H9 (cell line): ENCODE measurements at regions not wholly inside any gene's neighbourhood (a gene's known extent, or its start where the extent isn't known, plus 50 kb on each side); places are given as distances from the start of the nearest gene placed in this dataset.

Source experiments
- DNase-seq: peaks from one replicate; pipeline ENCODE4 v3.0.0-alpha.2; 2017
- H2AFZ ChIP-seq: one replicate; pipeline ENCODE4 v1.6.1; 2013; ENCODE audit warnings: mild to moderate bottlenecking, low read length, control low read depth, moderate library complexity
- H2AK5ac ChIP-seq: 2 replicates; pipeline ENCODE4 v1.6.1; 2013; ENCODE audit warnings: low read length, control low read depth, mixed read lengths; ENCODE audit not compliant: insufficient read length
- H2BK120ac ChIP-seq: one replicate; pipeline ENCODE4 v1.6.1; 2013; ENCODE audit warnings: low read depth, mild to moderate bottlenecking, low read length, control low read depth, inconsistent platforms; ENCODE audit not compliant: poor library complexity, severe bottlenecking
- H2BK12ac ChIP-seq: 2 replicates; pipeline ENCODE4 v1.6.1; 2013; ENCODE audit warnings: low read length, control low read depth, mixed read lengths, low read depth; ENCODE audit not compliant: insufficient read length
- H2BK15ac ChIP-seq: 2 replicates; pipeline ENCODE4 v1.6.1; 2013; ENCODE audit warnings: low read depth, low read length, control low read depth
- H2BK20ac ChIP-seq: one replicate; pipeline ENCODE4 v1.6.1; 2013; ENCODE audit warnings: low read depth, mild to moderate bottlenecking, low read length, control low read depth, inconsistent platforms; ENCODE audit not compliant: poor library complexity, severe bottlenecking
- H2BK5ac ChIP-seq: 2 replicates; pipeline ENCODE4 v1.6.1; 2013; ENCODE audit warnings: low read length, control low read depth, mixed read lengths; ENCODE audit not compliant: insufficient read length
- H3K14ac ChIP-seq: 2 replicates; pipeline ENCODE4 v1.6.1; 2013; ENCODE audit warnings: low read length, control low read depth; ENCODE audit not compliant: insufficient read depth
- H3K18ac ChIP-seq: 2 replicates; pipeline ENCODE4 v1.6.1; 2013; ENCODE audit warnings: low read depth, mild to moderate bottlenecking, mixed read lengths, low read length, control low read depth; ENCODE audit not compliant: insufficient read length
- H3K23ac ChIP-seq: 2 replicates; pipeline ENCODE4 v1.6.1; 2013; ENCODE audit warnings: low read length, control low read depth, mixed read lengths, low read depth; ENCODE audit not compliant: insufficient read length
- H3K23me2 ChIP-seq: 2 replicates; pipeline ENCODE4 v1.6.1; 2013; ENCODE audit warnings: low read depth, mild to moderate bottlenecking, mixed read lengths, low read length, control low read depth; ENCODE audit not compliant: insufficient read length, poor library complexity, severe bottlenecking
- H3K27ac ChIP-seq: 2 replicates; pipeline ENCODE4 v1.5.1; 2013; ENCODE audit warnings: low read length, control low read depth, mixed read lengths, low read depth; ENCODE audit not compliant: insufficient read length
- H3K27me3 ChIP-seq: 2 replicates; pipeline ENCODE4 v1.6.1; 2013; ENCODE audit warnings: low read length, control low read depth, inconsistent platforms; ENCODE audit not compliant: insufficient read depth
- H3K4ac ChIP-seq: 2 replicates; pipeline ENCODE4 v1.6.1; 2013; ENCODE audit warnings: low read depth, mild to moderate bottlenecking, control low read depth, inconsistent platforms, low read length, moderate library complexity
- H3K4me1 ChIP-seq: 2 replicates; pipeline ENCODE4 v1.6.1; 2013; ENCODE audit warnings: low read length, control low read depth, inconsistent platforms; ENCODE audit not compliant: insufficient read depth
- H3K4me2 ChIP-seq: 2 replicates; pipeline ENCODE4 v1.6.1; 2013; ENCODE audit warnings: low read length, control low read depth, mixed read lengths; ENCODE audit not compliant: insufficient read length, insufficient read depth
- H3K56ac ChIP-seq: 2 replicates; pipeline ENCODE4 v1.6.1; 2013; ENCODE audit warnings: low read depth, mild to moderate bottlenecking, mixed read lengths, low read length, control low read depth; ENCODE audit not compliant: insufficient read length
- H3K79me1 ChIP-seq: 2 replicates; pipeline ENCODE4 v1.6.1; 2013; ENCODE audit warnings: low read depth, mild to moderate bottlenecking, moderate library complexity, low read length, control low read depth, inconsistent platforms; ENCODE audit not compliant: insufficient read depth, poor library complexity, severe bottlenecking
- H3K79me2 ChIP-seq: 2 replicates; pipeline ENCODE4 v1.6.1; 2013; ENCODE audit warnings: low read length, control low read depth, inconsistent platforms; ENCODE audit not compliant: insufficient read depth
- H3K9ac ChIP-seq: 2 replicates; pipeline ENCODE4 v1.6.1; 2013; ENCODE audit warnings: low read length, control low read depth, mixed read lengths; ENCODE audit not compliant: insufficient read length; ENCODE audit errors: extremely low read depth
- H3K9me3 ChIP-seq: one replicate; pipeline ENCODE4 v1.6.1; 2013; ENCODE audit warnings: low read depth, low read length, inconsistent platforms; ENCODE audit not compliant: control insufficient read depth
- H3T11ph ChIP-seq: one replicate; pipeline ENCODE4 v1.6.1; 2013; ENCODE audit warnings: mild to moderate bottlenecking, low read length, control low read depth, inconsistent platforms
- H4K20me1 ChIP-seq: one replicate; pipeline ENCODE4 v1.6.1; 2013; ENCODE audit not compliant: control insufficient read depth, insufficient read length, insufficient read depth
- H4K5ac ChIP-seq: 2 replicates; pipeline ENCODE4 v1.6.1; 2013; ENCODE audit warnings: low read depth, mild to moderate bottlenecking, mixed read lengths, low read length, control low read depth; ENCODE audit not compliant: insufficient read length
- H4K8ac ChIP-seq: replicated peaks from 2 replicates; pipeline ENCODE4 v1.6.1; 2013; ENCODE audit warnings: low read length, control low read depth, mixed read lengths, low read depth; ENCODE audit not compliant: insufficient read length
- H4K91ac ChIP-seq: 2 replicates; pipeline ENCODE4 v1.6.1; 2013; ENCODE audit warnings: low read depth, mild to moderate bottlenecking, moderate library complexity, mixed read lengths, low read length, control low read depth; ENCODE audit not compliant: insufficient read length
- H3K27ac Mint-ChIP-seq, 3 experiments: 2 replicates in 2 of 3; 3 replicates in 1 of 3; pipeline ENCODE4 v1.8.0; 2020 to 2021; ENCODE audit warnings: mixed read lengths in 3 of 3, mild to moderate bottlenecking in 1 of 3, moderate library complexity in 1 of 3
- H3K27me3 Mint-ChIP-seq: 2 replicates; pipeline ENCODE4 v1.8.0; 2021; ENCODE audit warnings: low read depth, mild to moderate bottlenecking, moderate library complexity, mixed read lengths
- H3K36me3 Mint-ChIP-seq, 3 experiments: 2 replicates in 2 of 3; 3 replicates in 1 of 3; pipeline ENCODE4 v1.8.0; 2020 to 2021; ENCODE audit warnings: low read depth in 3 of 3, mixed read lengths in 3 of 3; ENCODE audit not compliant: insufficient read depth in 1 of 3
- H3K4me1 Mint-ChIP-seq, 2 experiments: 2 replicates each; pipeline ENCODE4 v1.8.0; 2020; ENCODE audit warnings: mixed read lengths in 2 of 2
- H3K4me3 Mint-ChIP-seq, 2 experiments: 2 replicates in 1 of 2; 3 replicates in 1 of 2; pipeline ENCODE4 v1.8.0; 2020 to 2021; ENCODE audit warnings: mild to moderate bottlenecking in 2 of 2, mixed read lengths in 2 of 2, moderate library complexity in 1 of 2
- H3K9me3 Mint-ChIP-seq, 2 experiments: 2 replicates in 1 of 2; 3 replicates in 1 of 2; pipeline ENCODE4 v1.8.0; 2020; ENCODE audit warnings: mild to moderate bottlenecking in 2 of 2, mixed read lengths in 2 of 2, moderate library complexity in 1 of 2
- CTCF ChIP-seq: fragments of 200-600 bp; sonication (generic); conservative IDR thresholded peaks from 3 replicates; pipeline ENCODE4 v1.8.0; 2021; ENCODE audit warnings: antibody characterized with exemption, mild to moderate bottlenecking
- WGBS: extraction: QIAGEN DNeasy Blood & Tissue Kit; methylation state at CpG from one replicate; pipeline ENCODE4 v1.1.7; 2013; ENCODE audit warnings: missing lambda C conversion rate, low lambda C conversion rate, mixed read lengths; ENCODE audit not compliant: insufficient read length; ENCODE audit errors: extremely low coverage; 5-methylcytosine and 5-hydroxymethylcytosine counted together

- Mint-ChIP-seq H3K27ac (no peak overlapping the region), H3K9me3 (peaks cover 22 to 31% of the 10 kb centered on the region in 2 experiments), H3K4me3 (peak overlapping the region; percentile 65 to 80), H3K27me3 (peaks cover 71% of the 10 kb centered on the region), H3K4me1 (peaks cover 0 to 8% of the 10 kb centered on the region in 2 experiments; a peak in 2 of 4 replicates), H3K36me3 (peaks cover 8 to 16% (median 11%) of the 10 kb centered on the region in 3 experiments)
- H4K5ac ChIP-seq = no peak overlapping the region
- peak overlapping the region; percentile 37 for H3K4me2 ChIP-seq
- H3K56ac ChIP-seq = no peak overlapping the region
- H3K27ac ChIP-seq = no peak overlapping the region
- H2BK15ac ChIP-seq = no peak overlapping the region
- no peak overlapping the region for H4K91ac ChIP-seq
- no peak overlapping the region for H2BK12ac ChIP-seq
- H3K4ac ChIP-seq = no peak overlapping the region
- H3K9me3 ChIP-seq = no peaks in the 10 kb centered on the region
- no peaks in the 10 kb centered on the region for H3K79me2 ChIP-seq
- no peak overlapping the region for H2AK5ac ChIP-seq
- no peak overlapping the region for H2BK120ac ChIP-seq
- no peak for DNase-seq
- no peak overlapping the region for H2BK5ac ChIP-seq
- H2BK20ac ChIP-seq = no peak overlapping the region
- no CpG with 5 or more reads among the region's 23 CpGs for WGBS
- no peak for TF ChIP-seq CTCF
- no peaks in the 10 kb centered on the region for H3K79me1 ChIP-seq
- no peaks in the 10 kb centered on the region for H3K4me1 ChIP-seq
- peaks cover 5% of the 10 kb centered on the region for H3K23me2 ChIP-seq
- H3K14ac ChIP-seq = no peak overlapping the region
- no peaks in the 10 kb centered on the region for H4K20me1 ChIP-seq
- no peak overlapping the region for H3K18ac ChIP-seq
- H3K27me3 ChIP-seq = peaks cover 1% of the 10 kb centered on the region; the same call in 1 of the 2 replicates
- H3K9ac ChIP-seq = no peak overlapping the region
- H4K8ac ChIP-seq = no peak overlapping the region
- no peak overlapping the region for H3K23ac ChIP-seq
- no peak overlapping the region for H2AFZ ChIP-seq
- H3T11ph ChIP-seq = no peak overlapping the region
Measured at GRCh38 chr17:77527836-77528505, 387.2 kb downstream of the SEC14L1 start.
